GM13976 (cell line): ENCODE measurements at regions not wholly inside any gene's neighbourhood (a gene's known extent, or its start where the extent isn't known, plus 50 kb on each side); places are given as distances from the start of the nearest gene placed in this dataset.

Source experiments
- DNase-seq: peaks from one replicate; pipeline ENCODE4 v3.0.0; 2012; ENCODE audit warnings: low spot score
- in situ Hi-C: fragments of 300-500 bp; cut with MboI; formaldehyde crosslinking; loops from one replicate; pipeline ENCODE4 v1.12.0; 2022; ENCODE audit warnings: low sequenced_read_pairs, mixed read lengths, inconsistent platforms; ENCODE audit not compliant: unreplicated experiment
- TF ChIP-seq, protein P1 (sequence below): IDR thresholded peaks from 2 replicates; pipeline ENCODE4 v1.5.1; 2012; ENCODE audit warnings: borderline replicate concordance, mild to moderate bottlenecking; ENCODE audit not compliant: insufficient read depth; ENCODE audit errors: extremely low read depth, missing control alignments, control extremely low read depth

DNA sequence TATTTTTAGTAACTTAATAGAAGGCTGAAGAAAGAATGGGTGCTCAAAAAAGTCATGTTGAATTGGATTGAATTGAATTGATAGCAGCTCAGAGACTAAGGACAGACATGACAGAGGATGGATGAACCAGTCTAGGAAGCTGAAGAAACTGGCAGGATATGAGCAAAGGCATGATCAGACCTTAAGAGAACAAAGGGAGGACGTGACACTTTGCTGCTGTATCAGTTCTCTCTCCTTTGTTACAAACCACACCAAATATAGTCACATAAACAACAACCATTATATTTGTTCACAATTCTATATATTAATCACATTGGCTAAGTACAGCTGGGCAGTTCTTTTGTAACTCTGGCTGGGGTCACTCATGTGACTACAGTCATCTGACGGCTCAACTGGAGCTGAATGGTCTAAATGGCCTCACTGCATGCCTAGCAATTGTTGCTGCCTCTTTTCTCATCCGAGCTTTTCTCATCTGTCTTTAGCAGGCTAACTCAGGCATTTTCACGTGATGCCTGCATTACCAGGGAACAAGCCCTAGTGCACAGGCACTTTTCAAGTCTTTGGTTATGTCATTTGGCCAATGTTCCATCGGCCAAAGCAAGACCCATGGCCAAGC, 355.0 kb downstream of the ETNK1 start:
- in situ Hi-C loops, result no loop called here
- DNase-seq, result no peak
- TF ChIP-seq, protein P1, sequence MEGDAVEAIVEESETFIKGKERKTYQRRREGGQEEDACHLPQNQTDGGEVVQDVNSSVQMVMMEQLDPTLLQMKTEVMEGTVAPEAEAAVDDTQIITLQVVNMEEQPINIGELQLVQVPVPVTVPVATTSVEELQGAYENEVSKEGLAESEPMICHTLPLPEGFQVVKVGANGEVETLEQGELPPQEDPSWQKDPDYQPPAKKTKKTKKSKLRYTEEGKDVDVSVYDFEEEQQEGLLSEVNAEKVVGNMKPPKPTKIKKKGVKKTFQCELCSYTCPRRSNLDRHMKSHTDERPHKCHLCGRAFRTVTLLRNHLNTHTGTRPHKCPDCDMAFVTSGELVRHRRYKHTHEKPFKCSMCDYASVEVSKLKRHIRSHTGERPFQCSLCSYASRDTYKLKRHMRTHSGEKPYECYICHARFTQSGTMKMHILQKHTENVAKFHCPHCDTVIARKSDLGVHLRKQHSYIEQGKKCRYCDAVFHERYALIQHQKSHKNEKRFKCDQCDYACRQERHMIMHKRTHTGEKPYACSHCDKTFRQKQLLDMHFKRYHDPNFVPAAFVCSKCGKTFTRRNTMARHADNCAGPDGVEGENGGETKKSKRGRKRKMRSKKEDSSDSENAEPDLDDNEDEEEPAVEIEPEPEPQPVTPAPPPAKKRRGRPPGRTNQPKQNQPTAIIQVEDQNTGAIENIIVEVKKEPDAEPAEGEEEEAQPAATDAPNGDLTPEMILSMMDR, result no peak

DNA sequence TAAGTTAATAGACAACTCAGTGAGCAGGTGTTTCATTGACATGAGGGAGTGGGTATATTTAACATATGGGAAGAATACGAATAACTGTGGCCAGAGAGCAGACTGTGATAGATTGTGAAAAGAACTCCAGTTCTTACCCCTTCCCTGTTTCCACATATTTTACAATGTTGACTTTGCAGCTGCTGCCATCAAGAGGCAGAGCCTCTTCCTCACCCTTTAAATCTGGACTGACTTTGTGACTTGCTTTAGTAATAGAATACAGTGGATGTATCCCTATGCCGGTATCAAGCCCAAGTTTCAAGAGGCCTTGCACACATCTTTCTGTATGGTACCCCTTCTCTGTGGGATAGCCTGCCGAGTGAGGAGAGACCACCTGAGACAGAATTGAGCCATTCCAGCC, 356.7 kb downstream of the ETNK1 start:
- TF ChIP-seq, protein P1, result no peak
- in situ Hi-C loops, result no loop called here
- DNase-seq, result no peak

DNA sequence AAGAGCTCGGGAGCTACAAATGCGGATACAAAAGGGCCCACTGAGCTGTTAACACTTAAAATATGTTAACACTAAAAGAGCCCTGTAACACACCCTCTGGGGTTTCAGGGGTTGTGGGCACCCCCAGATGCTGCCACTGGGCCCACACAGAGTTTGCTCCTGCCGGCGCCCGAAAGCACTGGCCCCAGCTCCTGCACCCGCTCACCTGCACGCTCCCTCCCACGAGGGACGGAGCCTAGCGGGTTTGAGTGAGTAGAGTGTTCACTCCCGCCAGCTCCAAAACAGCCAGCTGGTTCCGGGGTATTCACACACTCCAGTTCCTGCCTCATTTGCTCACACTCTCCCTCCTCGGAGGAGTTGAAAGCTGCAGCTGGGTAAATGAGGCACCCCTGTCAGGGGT, 357.7 kb downstream of the ETNK1 start:
- no peak for DNase-seq
- TF ChIP-seq, protein P1, result no peak
- in situ Hi-C loops, result no loop called here

DNA sequence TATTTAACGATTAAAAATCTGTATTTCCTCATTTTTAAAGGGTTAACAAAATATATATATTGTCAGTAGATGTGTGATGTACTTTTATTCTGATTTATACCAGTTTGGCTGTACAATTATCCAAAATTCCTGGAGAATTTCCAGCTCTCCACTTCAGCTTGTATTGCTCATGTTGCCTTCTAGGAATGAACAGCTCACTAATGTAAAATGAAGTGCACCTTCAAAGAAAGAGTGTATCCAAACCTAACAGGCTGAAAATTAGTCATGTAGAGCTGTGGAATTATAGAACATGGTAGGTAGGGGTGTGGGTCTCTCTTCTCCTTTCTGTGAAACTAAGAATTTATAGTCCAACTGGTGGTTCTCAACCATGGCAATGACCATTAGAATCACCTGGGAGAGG, 362.0 kb downstream of the ETNK1 start:
- in situ Hi-C loops, result no loop called here
- DNase-seq, result no peak
- TF ChIP-seq, protein P1, result no peak

DNA sequence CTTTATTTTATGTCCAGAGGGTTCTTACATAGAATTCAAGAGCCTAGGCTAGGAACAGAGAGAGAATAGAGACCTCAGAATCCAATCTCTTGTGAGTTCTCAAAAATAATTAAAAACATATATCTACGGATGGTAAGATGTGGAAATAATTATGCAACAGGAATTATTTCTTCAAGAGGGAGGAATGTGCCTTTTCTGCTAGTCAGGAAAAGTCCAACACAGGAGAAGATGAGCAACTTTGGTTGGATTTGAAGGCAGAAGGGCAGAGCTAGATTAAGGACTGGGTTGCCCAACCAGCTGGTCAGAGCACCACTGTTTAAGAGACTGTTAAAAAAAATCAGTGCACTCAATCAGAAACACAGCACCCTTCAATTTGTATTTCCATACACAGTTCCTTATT, 365.5 kb downstream of the ETNK1 start:
- in situ Hi-C loops, result no loop called here

DNA sequence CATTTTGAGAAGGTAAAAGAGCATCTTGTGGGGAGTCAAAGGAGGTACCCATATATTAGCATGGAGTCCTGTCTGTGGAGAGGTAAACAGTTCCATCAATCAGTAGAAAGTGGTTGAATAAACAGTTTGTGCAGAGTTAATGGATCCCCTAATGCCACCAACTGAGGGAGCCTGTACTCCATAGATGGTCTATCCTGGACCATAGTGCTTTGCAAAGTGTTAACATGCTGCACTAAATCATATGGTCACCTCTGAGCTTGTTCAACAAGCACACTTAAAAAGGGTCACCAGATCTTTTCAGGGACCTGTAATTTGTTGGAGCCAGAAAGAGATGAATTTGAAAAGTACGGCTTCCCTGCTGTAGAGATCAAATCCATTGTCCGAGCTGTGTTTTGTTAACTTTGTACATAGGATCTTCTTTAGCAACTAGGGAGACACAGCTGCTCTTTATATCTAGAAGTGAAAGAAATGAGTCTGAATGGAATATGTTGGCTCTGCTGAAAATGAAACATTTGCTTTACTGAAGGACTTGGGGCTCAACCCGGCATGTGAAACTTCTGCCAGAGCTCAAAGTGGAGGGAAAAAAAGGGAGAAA, 366.4 kb downstream of the ETNK1 start:
- DNase-seq, result no peak
- in situ Hi-C loops, result no loop called here
- TF ChIP-seq, protein P1, result no peak

More for the DNA sequence above, 365.5 kb downstream of the ETNK1 start:
- TF ChIP-seq, protein P1, result no peak
- DNase-seq, result no peak
